ENCODE measurements at regions not wholly inside any gene's neighbourhood (a gene's known extent, or its start where the extent isn't known, plus 50 kb on each side); places are given as distances from the start of the nearest gene placed in this dataset.

DNA sequence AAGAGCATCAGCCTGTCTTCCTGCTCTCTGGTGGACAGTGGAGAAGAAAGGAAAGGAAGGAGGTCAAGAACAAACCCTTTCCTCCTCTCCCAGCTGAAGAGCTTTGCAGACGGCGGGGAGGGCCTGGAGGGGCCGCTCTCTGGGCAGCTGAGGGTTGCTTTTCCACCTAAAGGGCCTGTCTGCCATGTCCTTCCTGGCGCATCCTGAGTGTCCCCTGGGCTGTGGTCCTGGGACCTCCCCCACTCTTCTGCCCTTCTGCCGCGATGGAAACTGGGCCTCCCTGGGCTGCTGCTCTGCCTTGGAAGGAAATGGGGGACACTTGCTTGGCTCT lies 107.0 kb downstream of the ETS2 start:
- peaks cover 6 to 12% of the 10 kb centered on the region in 2 donors for H3K4me1 ChIP-seq
- DNase-seq, result no peak
- H3K36me3 ChIP-seq, result no peaks in the 10 kb centered on the region
- no peaks in the 10 kb centered on the region for H3K9me3 ChIP-seq
- peak overlapping the region; percentile 87 to 88 for H3K27ac ChIP-seq
- intact Hi-C loops (cut with DNase I; ENCODE audit: low total_unique reads), result no loop called here
- H3K27me3 ChIP-seq, result no peaks in the 10 kb centered on the region
- peak overlapping the region in 1 of 2 donors; percentile 25 for H3K4me3 ChIP-seq
- peak in 1 of 2 donors; percentile 11 for TF ChIP-seq POLR2A (IDR thresholded peaks at IDR 0.05)
- TF ChIP-seq, protein P1, sequence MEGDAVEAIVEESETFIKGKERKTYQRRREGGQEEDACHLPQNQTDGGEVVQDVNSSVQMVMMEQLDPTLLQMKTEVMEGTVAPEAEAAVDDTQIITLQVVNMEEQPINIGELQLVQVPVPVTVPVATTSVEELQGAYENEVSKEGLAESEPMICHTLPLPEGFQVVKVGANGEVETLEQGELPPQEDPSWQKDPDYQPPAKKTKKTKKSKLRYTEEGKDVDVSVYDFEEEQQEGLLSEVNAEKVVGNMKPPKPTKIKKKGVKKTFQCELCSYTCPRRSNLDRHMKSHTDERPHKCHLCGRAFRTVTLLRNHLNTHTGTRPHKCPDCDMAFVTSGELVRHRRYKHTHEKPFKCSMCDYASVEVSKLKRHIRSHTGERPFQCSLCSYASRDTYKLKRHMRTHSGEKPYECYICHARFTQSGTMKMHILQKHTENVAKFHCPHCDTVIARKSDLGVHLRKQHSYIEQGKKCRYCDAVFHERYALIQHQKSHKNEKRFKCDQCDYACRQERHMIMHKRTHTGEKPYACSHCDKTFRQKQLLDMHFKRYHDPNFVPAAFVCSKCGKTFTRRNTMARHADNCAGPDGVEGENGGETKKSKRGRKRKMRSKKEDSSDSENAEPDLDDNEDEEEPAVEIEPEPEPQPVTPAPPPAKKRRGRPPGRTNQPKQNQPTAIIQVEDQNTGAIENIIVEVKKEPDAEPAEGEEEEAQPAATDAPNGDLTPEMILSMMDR (IDR thresholded peaks at IDR 0.05), result no peak

DNA sequence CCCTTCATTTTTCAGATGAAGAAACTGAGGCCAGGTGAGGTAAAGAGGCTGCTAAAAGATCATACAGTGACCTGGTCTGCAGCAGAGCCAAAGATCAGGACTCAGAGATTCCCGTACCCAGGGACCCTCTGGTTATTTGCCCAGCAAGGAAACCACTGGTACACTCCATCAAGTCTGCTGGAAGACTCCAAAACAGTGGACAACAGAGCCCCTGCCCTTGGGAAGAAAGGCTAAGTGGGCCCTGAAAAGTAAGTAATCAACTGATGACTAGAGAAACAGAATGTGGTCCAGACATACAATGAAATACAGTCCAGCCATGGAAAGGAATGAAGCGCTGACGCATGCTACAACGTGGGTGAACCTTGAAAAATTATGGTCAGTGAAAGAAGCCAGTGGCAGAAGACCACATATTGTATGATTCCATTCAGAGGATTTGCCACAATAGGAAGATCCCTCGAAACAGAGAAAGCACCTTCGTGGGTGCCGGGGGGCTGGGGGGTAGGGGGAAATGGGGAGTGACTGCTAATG lies 106.4 kb downstream of the ETS2 start:
- Histone ChIP-seq H3K4me3 (no peak overlapping the region), H3K4me1 (peaks cover 6 to 17% of the 10 kb centered on the region in 2 donors)

DNA sequence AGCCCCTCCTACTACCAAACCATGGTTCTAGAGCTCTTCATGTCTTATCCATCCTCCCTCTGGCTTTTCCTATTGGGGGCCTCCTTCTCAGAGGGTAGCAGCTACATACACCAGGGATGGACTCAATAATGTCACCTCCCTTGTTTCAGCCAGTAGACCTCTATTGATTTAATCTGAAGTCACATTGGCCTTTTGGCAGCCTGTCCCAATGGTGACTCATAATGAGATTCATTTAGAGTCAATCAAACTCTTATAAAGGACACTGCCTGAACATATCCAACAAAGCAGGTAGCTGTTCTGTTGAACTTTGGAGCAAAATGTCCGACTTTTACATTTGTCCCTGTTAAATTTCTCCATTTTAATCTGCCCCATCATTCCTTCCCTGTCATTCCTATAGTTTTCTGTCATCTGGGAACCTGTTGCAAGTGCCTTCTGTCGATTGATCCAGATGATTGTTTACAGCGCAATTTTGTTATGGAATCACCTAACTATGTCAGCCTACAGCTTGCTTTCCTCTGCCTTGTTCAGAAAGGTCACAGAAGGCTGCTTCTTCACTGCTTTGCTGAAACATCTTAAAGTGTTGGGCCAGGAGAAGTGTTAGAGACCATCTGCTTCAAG lies 105.9 kb downstream of the ETS2 start:
- TF ChIP-seq, protein P1 (IDR thresholded peaks at IDR 0.05), result no peak
- no peak for TF ChIP-seq POLR2A (IDR thresholded peaks at IDR 0.05)
- Histone ChIP-seq H3K36me3 (no peaks in the 10 kb centered on the region), H3K4me1 (peaks cover 10 to 17% of the 10 kb centered on the region in 2 donors), H3K9me3 (no peaks in the 10 kb centered on the region), H3K4me3 (no peak overlapping the region), H3K27ac (peak overlapping the region; percentile 87 to 88), H3K27me3 (no peaks in the 10 kb centered on the region)
- DNase-seq, result no peak
- intact Hi-C loops (cut with DNase I; ENCODE audit: low total_unique reads), result no loop called here

More for the DNA sequence above, 106.4 kb downstream of the ETS2 start:
- TF ChIP-seq, protein P1 (IDR thresholded peaks at IDR 0.05), result no peak
- no peak for TF ChIP-seq POLR2A (IDR thresholded peaks at IDR 0.05)
- no peaks in the 10 kb centered on the region for H3K27me3 ChIP-seq
- intact Hi-C loops (cut with DNase I; ENCODE audit: low total_unique reads), result no loop called here
- peak in 1 of 2 donors; percentile 51 for DNase-seq
- H3K36me3 ChIP-seq, result no peaks in the 10 kb centered on the region
- no peaks in the 10 kb centered on the region for H3K9me3 ChIP-seq
- H3K27ac ChIP-seq, result peak overlapping the region; percentile 87 to 88

DNA sequence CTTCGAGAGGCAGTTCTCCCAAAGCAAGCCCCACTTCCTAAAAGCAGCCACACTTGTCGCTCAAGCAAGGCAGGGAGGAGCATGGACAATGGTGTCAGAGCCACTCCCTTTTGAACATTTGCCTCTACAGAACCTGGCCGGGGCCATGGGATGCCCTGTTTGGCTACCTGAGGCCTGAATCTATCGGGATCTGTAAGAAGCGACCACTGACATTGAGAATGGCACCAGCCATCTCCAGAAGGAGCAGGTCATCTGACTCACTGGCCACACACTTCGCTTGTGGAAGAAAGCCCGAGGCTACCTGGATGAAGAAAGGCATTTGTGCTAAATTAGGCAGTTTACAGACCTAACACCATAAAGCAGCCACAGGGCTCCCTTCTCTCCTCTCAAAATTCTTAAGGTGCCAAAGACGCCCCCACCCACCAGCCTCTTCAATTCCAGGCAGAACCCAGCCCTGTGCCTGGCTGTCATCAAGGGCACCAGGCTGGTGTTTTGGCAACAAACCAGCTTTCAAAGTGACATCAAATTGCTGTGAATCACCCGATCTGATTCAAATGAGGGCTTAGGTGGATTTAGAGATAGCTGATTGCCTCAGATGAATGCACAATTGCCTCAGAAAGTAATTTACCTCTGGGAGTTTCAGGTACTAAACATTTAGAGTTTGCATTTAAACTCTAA lies 104.8 kb downstream of the ETS2 start:
- Histone ChIP-seq H3K4me1 (peaks cover 11 to 17% of the 10 kb centered on the region in 2 donors), H3K27ac (peak overlapping the region; percentile 87 to 88), H3K9me3 (no peaks in the 10 kb centered on the region), H3K27me3 (no peaks in the 10 kb centered on the region), H3K36me3 (no peaks in the 10 kb centered on the region), H3K4me3 (no peak overlapping the region)
- intact Hi-C loops (cut with DNase I; ENCODE audit: low total_unique reads), result no loop called here
- no peak for TF ChIP-seq POLR2A (IDR thresholded peaks at IDR 0.05)
- TF ChIP-seq, protein P1 (IDR thresholded peaks at IDR 0.05), result no peak
- DNase-seq, result no peak

DNA sequence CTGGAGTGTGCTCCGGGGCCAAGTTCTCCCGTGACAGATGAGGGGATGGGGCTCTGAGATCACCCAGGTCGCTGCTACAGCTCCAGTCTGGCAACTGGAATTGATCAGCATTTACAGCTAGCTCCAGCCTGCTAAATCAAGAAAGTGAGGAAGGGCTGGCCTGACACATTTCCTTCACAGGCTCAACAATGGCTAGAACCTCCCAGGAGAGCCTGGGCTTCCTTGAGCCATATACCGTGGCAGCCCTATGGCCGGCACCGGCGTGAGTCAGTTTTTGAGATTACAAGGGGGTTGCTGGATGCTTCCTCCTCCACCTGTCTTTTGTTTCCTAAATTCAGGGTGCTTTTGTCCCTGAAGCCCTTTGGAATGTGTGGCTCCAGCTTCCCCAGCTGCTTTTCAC lies 104.2 kb downstream of the ETS2 start:
- Histone ChIP-seq H3K4me3 (no peak overlapping the region), H3K9me3 (no peaks in the 10 kb centered on the region), H3K27ac (peak overlapping the region; percentile 87 to 88), H3K36me3 (no peaks in the 10 kb centered on the region), H3K27me3 (no peaks in the 10 kb centered on the region), H3K4me1 (peaks cover 11 to 17% of the 10 kb centered on the region in 2 donors)
- no peak for DNase-seq
- intact Hi-C loops (cut with DNase I; ENCODE audit: low total_unique reads), result no loop called here
- no peak for TF ChIP-seq POLR2A (IDR thresholded peaks at IDR 0.05)
- TF ChIP-seq, protein P1 (IDR thresholded peaks at IDR 0.05), result no peak
